GM21529 (cell line): ENCODE measurements at regions not wholly inside any gene's neighbourhood (a gene's known extent, or its start where the extent isn't known, plus 50 kb on each side); places are given as distances from the start of the nearest gene placed in this dataset.
A peak's percentile ranks its signal among the peaks of the same experiment; 100 is the strongest.

Source experiments
- ATAC-seq: cut with Tn5 transposase; IDR thresholded peaks from one replicate; pipeline ENCODE4 v1.9.1; 2021; ENCODE audit not compliant: unreplicated experiment

GRCh38 chr13:26967119-26968038 lies 204.2 kb downstream of the USP12 start:
- ATAC-seq = no peak

- no peak for ATAC-seq
Measured at GRCh38 chr13:26966701-26967080, 204.9 kb downstream of the USP12 start.

- ATAC-seq = no peak
Measured at GRCh38 chr13:26965952-26966700, 205.5 kb downstream of the USP12 start.

- peak; percentile 51 for ATAC-seq
Measured at GRCh38 chr13:26964278-26965250, 204.0 kb upstream of the GPR12 start.

GRCh38 chr13:26962671-26963070 lies 202.1 kb upstream of the GPR12 start:
- ATAC-seq = no peak

- no peak for ATAC-seq
Measured at GRCh38 chr13:26961890-26962615, 201.5 kb upstream of the GPR12 start.

- no peak for ATAC-seq
Measured at GRCh38 chr13:26957182-26957581, 196.6 kb upstream of the GPR12 start.

- no peak for ATAC-seq
Measured at GRCh38 chr13:26956522-26957142, 196.0 kb upstream of the GPR12 start.

GRCh38 chr13:26954976-26955375 lies 194.4 kb upstream of the GPR12 start:
- ATAC-seq = no peak

GRCh38 chr13:26953291-26953690 lies 192.7 kb upstream of the GPR12 start:
- no peak for ATAC-seq

GRCh38 chr13:26952551-26953143 lies 192.1 kb upstream of the GPR12 start:
- no peak for ATAC-seq

- ATAC-seq = no peak
Measured at GRCh38 chr13:26951581-26952177, 191.1 kb upstream of the GPR12 start.

- ATAC-seq = no peak
Measured at GRCh38 chr13:26950968-26951367, 190.4 kb upstream of the GPR12 start.

- ATAC-seq = no peak
Measured at GRCh38 chr13:26950546-26950945, 190.0 kb upstream of the GPR12 start.

- ATAC-seq = no peak
Measured at GRCh38 chr13:26949701-26950502, 189.3 kb upstream of the GPR12 start.

GRCh38 chr13:26948353-26948752 lies 187.8 kb upstream of the GPR12 start:
- ATAC-seq = no peak

GRCh38 chr13:26946684-26947343 lies 186.2 kb upstream of the GPR12 start:
- ATAC-seq = peak; percentile 67

- no peak for ATAC-seq
Measured at GRCh38 chr13:26943748-26944147, 183.2 kb upstream of the GPR12 start.
